IPS-NIHi7 (cell line): ENCODE measurements at regions not wholly inside any gene's neighbourhood (a gene's known extent, or its start where the extent isn't known, plus 50 kb on each side); places are given as distances from the start of the nearest gene placed in this dataset.
"Not testable (repeated sequence)": the region's sequence is repeated elsewhere in the genome, so short reads cannot be mapped to it uniquely, and the experiment has no call there.

Experiments
- DNase-seq: peaks from one replicate; pipeline ENCODE4 v3.0.0; 2012; ENCODE audit warnings: mixed read lengths; ENCODE audit errors: extremely low spot score

GRCh38 chr18:30175061-30175574, 867.4 kb downstream of the DSC3 start:
- no peak for DNase-seq

- no peak for DNase-seq
These were observed 879.0 kb downstream of the DSC3 start for GRCh38 chr18:30163573-30163972.

- no peak for DNase-seq
These were observed 882.4 kb downstream of the DSC3 start for GRCh38 chr18:30160124-30160523.

- no peak for DNase-seq
These were observed 891.8 kb downstream of the DSC3 start for GRCh38 chr18:30150586-30151250.

GRCh38 chr18:30149585-30149984, 893.0 kb downstream of the DSC3 start:
- DNase-seq, result no peak

GRCh38 chr18:30142870-30143269, 899.7 kb downstream of the DSC3 start:
- DNase-seq, result no peak

- DNase-seq, result no peak
These were observed 900.3 kb downstream of the DSC3 start for GRCh38 chr18:30142248-30142647.

- not testable (repeated sequence) for DNase-seq
These were observed 901.0 kb downstream of the DSC3 start for GRCh38 chr18:30141506-30141905.

GRCh38 chr18:30139631-30140287, 902.8 kb downstream of the DSC3 start:
- no peak for DNase-seq

- DNase-seq, result no peak
These were observed 906.6 kb downstream of the DSC3 start for GRCh38 chr18:30135938-30136337.

- no peak for DNase-seq
These were observed 908.5 kb downstream of the DSC3 start for GRCh38 chr18:30134020-30134419.

- no peak for DNase-seq
These were observed 909.6 kb downstream of the DSC3 start for GRCh38 chr18:30132959-30133358.

GRCh38 chr18:30121397-30121796, 921.1 kb downstream of the DSC3 start:
- DNase-seq, result no peak

- DNase-seq, result no peak
These were observed 929.1 kb downstream of the DSC3 start for GRCh38 chr18:30113454-30113853.

- DNase-seq, result no peak
These were observed 936.2 kb downstream of the DSC3 start for GRCh38 chr18:30106356-30106755.

- no peak for DNase-seq
These were observed 938.7 kb downstream of the DSC3 start for GRCh38 chr18:30103881-30104280.

GRCh38 chr18:30096796-30097195, 945.7 kb downstream of the DSC3 start:
- DNase-seq, result no peak

- DNase-seq, result no peak
These were observed 948.0 kb downstream of the DSC3 start for GRCh38 chr18:30094556-30094955.

GRCh38 chr18:30093376-30093775, 949.2 kb downstream of the DSC3 start:
- DNase-seq, result no peak

GRCh38 chr18:30088238-30089015, 954.1 kb downstream of the DSC3 start:
- DNase-seq, result no peak

GRCh38 chr18:30086351-30086750, 956.2 kb downstream of the DSC3 start:
- DNase-seq, result no peak

- DNase-seq, result no peak
These were observed 961.4 kb downstream of the DSC3 start for GRCh38 chr18:30081122-30081521.
